HUES64 (cell line): ENCODE measurements at regions not wholly inside any gene's neighbourhood (a gene's known extent, or its start where the extent isn't known, plus 50 kb on each side); places are given as distances from the start of the nearest gene placed in this dataset.

Source experiments
- H3K27ac ChIP-seq: 2 replicates; pipeline ENCODE4 v1.7.0; 2013; ENCODE audit warnings: low read depth, low read length, inconsistent platforms
- H3K27me3 ChIP-seq: 2 replicates; pipeline ENCODE4 v1.6.1; 2013; ENCODE audit warnings: mild to moderate bottlenecking, low read length; ENCODE audit not compliant: insufficient read depth
- H3K36me3 ChIP-seq: 2 replicates; pipeline ENCODE4 v1.6.1; 2013; ENCODE audit warnings: mild to moderate bottlenecking, low read length; ENCODE audit not compliant: insufficient read depth
- H3K4me1 ChIP-seq: 2 replicates; pipeline ENCODE4 v1.6.1; 2013; ENCODE audit warnings: mild to moderate bottlenecking, low read length, moderate library complexity; ENCODE audit not compliant: insufficient read depth
- H3K4me3 ChIP-seq: 2 replicates; pipeline ENCODE4 v1.5.1; 2013; ENCODE audit warnings: mild to moderate bottlenecking, low read length, moderate library complexity
- H3K9ac ChIP-seq: 2 replicates; pipeline ENCODE4 v1.6.1; 2013; ENCODE audit warnings: mild to moderate bottlenecking, low read depth, low read length
- H3K9me3 ChIP-seq: 2 replicates; pipeline ENCODE4 v1.6.1; 2013; ENCODE audit warnings: low read depth, low read length; ENCODE audit not compliant: insufficient read depth
- WGBS: fragments of 150-250, 120-280 bp; methylation state at CpG from one replicate; pipeline ENCODE4 v1.1.7; 2013; ENCODE audit warnings: missing lambda C conversion rate; 5-methylcytosine and 5-hydroxymethylcytosine counted together

- H3K9me3 ChIP-seq, result no peaks in the 10 kb centered on the region
- peaks cover 5% of the 10 kb centered on the region; the same call in 1 of the 2 replicates for H3K4me1 ChIP-seq
- H3K27me3 ChIP-seq, result no peaks in the 10 kb centered on the region; the same call in 1 of the 2 replicates
- no peaks in the 10 kb centered on the region for H3K36me3 ChIP-seq
- no peak overlapping the region for H3K9ac ChIP-seq
- no peak overlapping the region for H3K4me3 ChIP-seq
- 92% methylated on average over 10 of the region's 10 CpGs for WGBS
- H3K27ac ChIP-seq, result no peak overlapping the region
Observed at GRCh38 chr17:79479876-79480275, 131.0 kb downstream of the RBFOX3 start.

DNA sequence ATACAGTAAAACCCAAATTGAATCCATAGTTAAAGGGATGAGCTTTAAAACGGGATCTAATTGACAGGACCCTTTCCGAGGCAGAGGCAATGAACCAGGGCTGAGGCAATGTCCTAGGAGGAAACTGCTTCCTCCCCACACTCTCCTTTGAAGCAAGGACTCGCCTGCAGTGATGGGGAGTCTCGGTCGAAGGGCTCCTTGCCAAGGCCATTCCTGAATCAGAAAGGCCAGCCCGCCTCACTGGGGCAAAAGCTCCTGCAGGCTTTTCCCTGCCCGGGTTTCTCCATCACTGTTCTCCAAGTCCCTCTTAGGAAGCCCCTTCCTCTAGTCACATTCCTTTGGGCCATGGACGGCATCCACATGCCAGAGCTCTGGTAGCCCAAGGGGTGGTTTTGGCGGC, 132.0 kb downstream of the RBFOX3 start:
- no peaks in the 10 kb centered on the region for H3K36me3 ChIP-seq
- H3K27me3 ChIP-seq, result no peaks in the 10 kb centered on the region
- no peak overlapping the region for H3K9ac ChIP-seq
- no peaks in the 10 kb centered on the region for H3K9me3 ChIP-seq
- no peak overlapping the region for H3K4me3 ChIP-seq
- H3K27ac ChIP-seq, result no peak overlapping the region
- WGBS, result 87% methylated on average over 9 of the region's 9 CpGs
- H3K4me1 ChIP-seq, result peaks cover 5% of the 10 kb centered on the region; the same call in 1 of the 2 replicates

DNA sequence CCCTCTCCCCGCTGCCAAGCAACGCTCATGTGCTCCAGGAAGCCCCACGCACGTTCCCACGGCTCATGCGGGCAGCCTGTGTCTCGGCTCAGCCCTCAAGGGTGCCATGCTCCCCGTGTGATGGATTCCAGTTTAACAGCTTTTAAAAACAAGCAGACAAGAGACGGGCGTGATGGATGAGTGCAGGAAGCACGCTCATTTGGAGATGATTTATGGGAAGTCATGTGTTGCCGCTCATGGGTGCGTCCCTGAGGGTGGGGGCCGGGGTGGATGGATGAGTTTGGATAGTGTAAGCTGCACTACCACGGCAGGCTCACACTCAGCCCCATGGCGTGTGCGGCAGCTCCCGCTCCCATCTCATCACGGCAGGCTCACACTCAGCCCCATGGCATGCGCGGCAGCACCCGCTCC, 132.8 kb downstream of the RBFOX3 start:
- Histone ChIP-seq H3K27ac (no peak overlapping the region), H3K4me1 (peaks cover 5% of the 10 kb centered on the region; the same call in 1 of the 2 replicates), H3K36me3 (no peaks in the 10 kb centered on the region), H3K9me3 (no peaks in the 10 kb centered on the region), H3K4me3 (no peak overlapping the region), H3K9ac (no peak overlapping the region), H3K27me3 (no peaks in the 10 kb centered on the region)
- 92% methylated on average over 22 of the region's 22 CpGs for WGBS

- Histone ChIP-seq H3K27ac (no peak overlapping the region), H3K4me1 (no peaks in the 10 kb centered on the region), H3K4me3 (no peak overlapping the region), H3K27me3 (no peaks in the 10 kb centered on the region), H3K36me3 (no peaks in the 10 kb centered on the region), H3K9me3 (no peaks in the 10 kb centered on the region), H3K9ac (no peak overlapping the region)
- 48% methylated on average over 13 of the region's 13 CpGs for WGBS
Observed at GRCh38 chr17:79476074-79476652, 134.7 kb downstream of the RBFOX3 start.

GRCh38 chr17:79473876-79474440, 136.9 kb downstream of the RBFOX3 start:
- Histone ChIP-seq H3K4me3 (no peak overlapping the region), H3K36me3 (no peaks in the 10 kb centered on the region), H3K27me3 (no peaks in the 10 kb centered on the region), H3K4me1 (no peaks in the 10 kb centered on the region), H3K9ac (no peak overlapping the region), H3K9me3 (no peaks in the 10 kb centered on the region), H3K27ac (no peak overlapping the region)
- 90% methylated on average over 12 of the region's 12 CpGs for WGBS

GRCh38 chr17:79473111-79473875, 137.6 kb downstream of the RBFOX3 start:
- WGBS, result 88% methylated on average over 14 of the region's 14 CpGs
- Histone ChIP-seq H3K4me1 (no peaks in the 10 kb centered on the region), H3K4me3 (no peak overlapping the region), H3K27ac (no peak overlapping the region), H3K27me3 (no peaks in the 10 kb centered on the region), H3K9ac (no peak overlapping the region), H3K36me3 (no peaks in the 10 kb centered on the region), H3K9me3 (no peaks in the 10 kb centered on the region)

DNA sequence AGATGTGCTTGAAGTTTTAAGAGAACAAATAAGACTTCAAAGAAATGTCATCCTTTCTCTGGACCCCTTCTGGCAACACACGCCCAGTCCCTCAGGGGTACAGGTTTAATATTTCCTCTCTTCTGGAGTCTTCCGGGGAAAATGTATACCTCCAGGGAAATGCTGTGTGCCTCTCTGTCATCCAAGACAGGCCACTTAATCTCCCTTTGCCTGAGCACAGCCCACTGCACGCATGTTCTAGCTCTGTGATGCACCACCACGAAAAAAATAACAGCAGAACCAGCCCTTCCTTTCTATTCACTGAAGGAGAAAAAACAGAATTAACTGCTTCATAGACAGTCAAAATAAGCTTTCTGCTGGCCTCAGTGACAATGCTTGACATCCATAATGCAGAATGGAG, 140.1 kb downstream of the RBFOX3 start:
- H3K9me3 ChIP-seq, result no peaks in the 10 kb centered on the region
- 87% methylated on average over 4 of the region's 4 CpGs for WGBS
- no peaks in the 10 kb centered on the region for H3K27me3 ChIP-seq
- no peaks in the 10 kb centered on the region for H3K36me3 ChIP-seq
- no peak overlapping the region for H3K27ac ChIP-seq
- H3K4me3 ChIP-seq, result no peak overlapping the region
- H3K4me1 ChIP-seq, result peaks cover 4% of the 10 kb centered on the region; the same call in 1 of the 2 replicates
- H3K9ac ChIP-seq, result no peak overlapping the region

- H3K27ac ChIP-seq, result no peak overlapping the region
- no peak overlapping the region for H3K9ac ChIP-seq
- no peaks in the 10 kb centered on the region for H3K27me3 ChIP-seq
- H3K4me1 ChIP-seq, result peaks cover 7% of the 10 kb centered on the region; the same call in 1 of the 2 replicates
- H3K36me3 ChIP-seq, result no peaks in the 10 kb centered on the region
- no peaks in the 10 kb centered on the region for H3K9me3 ChIP-seq
- WGBS, result 89% methylated on average over 13 of the region's 13 CpGs
- H3K4me3 ChIP-seq, result no peak overlapping the region
Observed at GRCh38 chr17:79469646-79470045, 141.2 kb downstream of the RBFOX3 start.

GRCh38 chr17:79468183-79468944, 142.5 kb downstream of the RBFOX3 start:
- no peak overlapping the region for H3K4me3 ChIP-seq
- H3K4me1 ChIP-seq, result peaks cover 7% of the 10 kb centered on the region; the same call in 1 of the 2 replicates
- no peaks in the 10 kb centered on the region for H3K36me3 ChIP-seq
- WGBS, result 90% methylated on average over 5 of the region's 5 CpGs
- H3K9me3 ChIP-seq, result no peaks in the 10 kb centered on the region
- H3K27ac ChIP-seq, result no peak overlapping the region
- no peaks in the 10 kb centered on the region for H3K27me3 ChIP-seq
- no peak overlapping the region for H3K9ac ChIP-seq

- H3K27ac ChIP-seq, result no peak overlapping the region
- H3K9ac ChIP-seq, result no peak overlapping the region
- WGBS, result 90% methylated on average over 16 of the region's 16 CpGs
- no peaks in the 10 kb centered on the region for H3K27me3 ChIP-seq
- peaks cover 7% of the 10 kb centered on the region; the same call in 1 of the 2 replicates for H3K4me1 ChIP-seq
- H3K4me3 ChIP-seq, result no peak overlapping the region
- no peaks in the 10 kb centered on the region for H3K36me3 ChIP-seq
- no peaks in the 10 kb centered on the region for H3K9me3 ChIP-seq
Observed at GRCh38 chr17:79466562-79467350, 144.1 kb downstream of the RBFOX3 start.
